CD4-positive, CD25-positive, alpha-beta regulatory T cell (primary cell): ENCODE measurements at regions not wholly inside any gene's neighbourhood (a gene's known extent, or its start where the extent isn't known, plus 50 kb on each side); places are given as distances from the start of the nearest gene placed in this dataset.

Experiments used
- ATAC-seq, 2 donors: fragments of 150-1000 bp; cut with Tn5 transposase; one replicate each; pipeline ENCODE4 v1.10.0; 2021; ENCODE audit warnings: low read depth in 2 of 2, moderate number of reproducible peaks in 2 of 2, moderate library complexity in 1 of 2
- DNase-seq, 3 donors: peaks; one replicate each; pipeline versions ENCODE4 v3.0.0 to v3.0.0-alpha.2; 2012 to 2022; ENCODE audit warnings: mixed read lengths in 1 of 3
- H3K27ac ChIP-seq: one replicate; pipeline ENCODE4 v1.7.0; 2013; ENCODE audit warnings: mild to moderate bottlenecking, low read length; ENCODE audit not compliant: insufficient read depth, poor library complexity, severe bottlenecking
- H3K27me3 ChIP-seq: one replicate; pipeline ENCODE4 v1.7.0; 2013; ENCODE audit warnings: low read length; ENCODE audit not compliant: control insufficient read depth, insufficient read depth
- H3K36me3 ChIP-seq: one replicate; pipeline ENCODE4 v1.7.0; 2013; ENCODE audit warnings: mild to moderate bottlenecking, low read length, moderate library complexity; ENCODE audit not compliant: control insufficient read depth, insufficient read depth
- H3K4me1 ChIP-seq: 2 replicates; pipeline ENCODE4 v1.7.0; 2013; ENCODE audit warnings: mild to moderate bottlenecking, low read length; ENCODE audit not compliant: insufficient read depth, control insufficient read depth, poor library complexity, severe bottlenecking
- H3K4me3 ChIP-seq: one replicate; pipeline ENCODE4 v1.7.0; 2013; ENCODE audit warnings: low read depth, mild to moderate bottlenecking, low read length, moderate library complexity
- H3K9me3 ChIP-seq, 2 experiments: 1 replicate in 1 of 2; 2 replicates in 1 of 2; pipeline ENCODE4 v1.7.0; 2013; ENCODE audit warnings: low read length in 2 of 2, mild to moderate bottlenecking in 1 of 2, moderate library complexity in 1 of 2; ENCODE audit not compliant: control insufficient read depth in 2 of 2
- H3K27ac Mint-ChIP-seq, 3 donors: one replicate each; pipeline ENCODE4 v1.8.0; 2020 to 2022; ENCODE audit warnings: mild to moderate bottlenecking in 3 of 3, mixed read lengths in 3 of 3, moderate library complexity in 2 of 3
- H3K27me3 Mint-ChIP-seq: one replicate; pipeline ENCODE4 v1.8.0; 2022; ENCODE audit warnings: mild to moderate bottlenecking, mixed read lengths
- H3K36me3 Mint-ChIP-seq: one replicate; pipeline ENCODE4 v1.8.0; 2020; ENCODE audit warnings: mixed read lengths
- H3K4me1 Mint-ChIP-seq, 4 donors: one replicate each; pipeline ENCODE4 v1.8.0; 2020 to 2022; ENCODE audit warnings: mixed read lengths in 4 of 4, mild to moderate bottlenecking in 1 of 4
- H3K4me3 Mint-ChIP-seq, 4 donors: one replicate each; pipeline ENCODE4 v1.8.0; 2020 to 2022; ENCODE audit warnings: mild to moderate bottlenecking in 4 of 4, mixed read lengths in 4 of 4, moderate library complexity in 3 of 4
- H3K9me3 Mint-ChIP-seq, 7 donors: one replicate each; pipeline ENCODE4 v1.8.0; 2020 to 2022; ENCODE audit warnings: mixed read lengths in 7 of 7, mild to moderate bottlenecking in 3 of 7, moderate library complexity in 2 of 7

GRCh38 chr21:38556390-38556789 lies 58.1 kb upstream of the ERG start:
- DNase-seq (no peak), ATAC-seq (no peak)
- Mint-ChIP-seq H3K27me3 (peaks cover 6% of the 10 kb centered on the region), H3K4me3 (no peak overlapping the region), H3K4me1 (no peaks in the 10 kb centered on the region), H3K9me3 (peaks cover 0 to 3% (median under 1%) of the 10 kb centered on the region in 7 donors), H3K36me3 (no peaks in the 10 kb centered on the region), H3K27ac (no peak overlapping the region)
- Histone ChIP-seq H3K36me3 (no peaks in the 10 kb centered on the region), H3K4me3 (no peak overlapping the region), H3K9me3 (no peaks in the 10 kb centered on the region), H3K27me3 (no peaks in the 10 kb centered on the region), H3K4me1 (no peaks in the 10 kb centered on the region), H3K27ac (no peak overlapping the region)

GRCh38 chr21:38561205-38561604 lies 62.9 kb upstream of the ERG start:
- Mint-ChIP-seq H3K27ac (no peak overlapping the region), H3K27me3 (peaks cover 6% of the 10 kb centered on the region), H3K4me3 (no peak overlapping the region)

GRCh38 chr21:38561613-38562581 lies 63.6 kb upstream of the ERG start:
- no peaks in the 10 kb centered on the region for H3K36me3 ChIP-seq
- H3K4me1 ChIP-seq, result no peaks in the 10 kb centered on the region
- peaks cover 0 to 2% (median 0%) of the 10 kb centered on the region in 7 donors for H3K9me3 Mint-ChIP-seq
- no peaks in the 10 kb centered on the region for H3K36me3 Mint-ChIP-seq
- ATAC-seq (no peak), DNase-seq (no peak)
- H3K27ac Mint-ChIP-seq, result no peak overlapping the region
- no peaks in the 10 kb centered on the region for H3K4me1 Mint-ChIP-seq
- no peaks in the 10 kb centered on the region for H3K27me3 ChIP-seq
- no peaks in the 10 kb centered on the region for H3K9me3 ChIP-seq
- no peak overlapping the region for H3K27ac ChIP-seq
- H3K27me3 Mint-ChIP-seq, result peaks cover 6% of the 10 kb centered on the region
- H3K4me3 ChIP-seq, result no peak overlapping the region
- H3K4me3 Mint-ChIP-seq, result no peak overlapping the region

More at GRCh38 chr21:38561205-38561604, 62.9 kb upstream of the ERG start:
- Mint-ChIP-seq H3K36me3 (no peaks in the 10 kb centered on the region), H3K9me3 (peaks cover 0 to 2% (median 0%) of the 10 kb centered on the region in 7 donors), H3K4me1 (no peaks in the 10 kb centered on the region)
- ATAC-seq (no peak), DNase-seq (no peak)
- Histone ChIP-seq H3K27me3 (no peaks in the 10 kb centered on the region), H3K27ac (no peak overlapping the region), H3K4me1 (no peaks in the 10 kb centered on the region), H3K9me3 (no peaks in the 10 kb centered on the region), H3K4me3 (no peak overlapping the region), H3K36me3 (no peaks in the 10 kb centered on the region)

- Histone ChIP-seq H3K27ac (no peak overlapping the region), H3K27me3 (no peaks in the 10 kb centered on the region), H3K4me3 (no peak overlapping the region), H3K4me1 (no peaks in the 10 kb centered on the region), H3K36me3 (no peaks in the 10 kb centered on the region), H3K9me3 (no peaks in the 10 kb centered on the region)
- Mint-ChIP-seq H3K27me3 (no peaks in the 10 kb centered on the region), H3K36me3 (no peaks in the 10 kb centered on the region), H3K9me3 (peaks cover 0 to 4% (median 0%) of the 10 kb centered on the region in 7 donors), H3K27ac (no peak overlapping the region), H3K4me1 (no peaks in the 10 kb centered on the region), H3K4me3 (no peak overlapping the region)
- ATAC-seq, result no peak
- DNase-seq, result no peak
These were observed 69.2 kb upstream of the ERG start for GRCh38 chr21:38567335-38567969.

GRCh38 chr21:38567970-38568360 lies 69.7 kb upstream of the ERG start:
- H3K9me3 ChIP-seq, result no peaks in the 10 kb centered on the region
- H3K36me3 ChIP-seq, result no peaks in the 10 kb centered on the region
- ATAC-seq, result no peak

GRCh38 chr21:38569733-38570132 lies 71.5 kb upstream of the ERG start:
- Mint-ChIP-seq H3K27ac (no peak overlapping the region), H3K36me3 (no peaks in the 10 kb centered on the region), H3K4me3 (no peak overlapping the region), H3K27me3 (no peaks in the 10 kb centered on the region), H3K4me1 (no peaks in the 10 kb centered on the region), H3K9me3 (peaks cover 0 to 4% (median 0%) of the 10 kb centered on the region in 7 donors)
- Histone ChIP-seq H3K4me1 (no peaks in the 10 kb centered on the region), H3K27me3 (no peaks in the 10 kb centered on the region), H3K9me3 (no peaks in the 10 kb centered on the region), H3K27ac (no peak overlapping the region), H3K4me3 (no peak overlapping the region), H3K36me3 (no peaks in the 10 kb centered on the region)
- no peak for ATAC-seq
- DNase-seq, result no peak

More at GRCh38 chr21:38567970-38568360, 69.7 kb upstream of the ERG start:
- Mint-ChIP-seq H3K4me3 (no peak overlapping the region), H3K27me3 (no peaks in the 10 kb centered on the region), H3K27ac (no peak overlapping the region), H3K36me3 (no peaks in the 10 kb centered on the region), H3K4me1 (no peaks in the 10 kb centered on the region), H3K9me3 (peaks cover 0 to 4% (median 0%) of the 10 kb centered on the region in 7 donors)
- no peaks in the 10 kb centered on the region for H3K4me1 ChIP-seq
- DNase-seq, result no peak
- no peaks in the 10 kb centered on the region for H3K27me3 ChIP-seq
- H3K27ac ChIP-seq, result no peak overlapping the region
- H3K4me3 ChIP-seq, result no peak overlapping the region

GRCh38 chr21:38570596-38570995 lies 72.3 kb upstream of the ERG start:
- Mint-ChIP-seq H3K4me3 (no peak overlapping the region), H3K36me3 (no peaks in the 10 kb centered on the region), H3K4me1 (no peaks in the 10 kb centered on the region), H3K9me3 (peaks cover 0 to 4% (median 0%) of the 10 kb centered on the region in 7 donors), H3K27ac (no peak overlapping the region), H3K27me3 (no peaks in the 10 kb centered on the region)
- no peak for DNase-seq
- H3K9me3 ChIP-seq, result no peaks in the 10 kb centered on the region
- H3K4me1 ChIP-seq, result no peaks in the 10 kb centered on the region
- no peaks in the 10 kb centered on the region for H3K36me3 ChIP-seq
- ATAC-seq, result no peak
- H3K27ac ChIP-seq, result no peak overlapping the region
- H3K27me3 ChIP-seq, result no peaks in the 10 kb centered on the region
- no peak overlapping the region for H3K4me3 ChIP-seq
